HCT116 (cell line): ENCODE measurements at regions not wholly inside any gene's neighbourhood (a gene's known extent, or its start where the extent isn't known, plus 50 kb on each side); places are given as distances from the start of the nearest gene placed in this dataset.

Source experiments
- ATAC-seq: fragments of 200-7000 bp; cut with Tn5 transposase; 2 replicates; pipeline ENCODE4 v1.9.1; 2020; ENCODE audit warnings: mild to moderate bottlenecking, moderate library complexity
- BruUV-seq: library from RNA; stranded (reverse); fragments of 400-500 nt; replicated peaks from 2 replicates; lab custom pipeline; 2021; lab: Mats Ljungman, UMichigan
- CTCF ChIA-PET: fragments of 300-600 bp; sonication (Branson Sonifier 250); formaldehyde crosslinking; loops from one replicate; lab custom pipeline; 2021; ENCODE audit warnings: antibody characterized with exemption; lab: Charles Lee
- POLR2A ChIA-PET: fragments of 300-600, 350-600 bp; sonication (Branson Sonifier 250); formaldehyde crosslinking; loops from one replicate; lab custom pipeline; 2021; ENCODE audit warnings: antibody characterized with exemption; lab: Charles Lee
- RAD21 ChIA-PET, 2 experiments: fragments of 300-600 bp; sonication (Branson Sonifier 250); formaldehyde crosslinking; loops; one replicate each; lab custom pipeline; 2023; ENCODE audit warnings: low total read pairs in 2 of 2; ENCODE audit not compliant: uncharacterized antibody in 2 of 2, unreplicated experiment in 2 of 2, low non-redundant PET in 1 of 2; lab: Charles Lee
- DNase-seq: peaks from one replicate; pipeline ENCODE4 v3.0.0-alpha.2; 2010; ENCODE audit warnings: low read depth, low spot score
- H2AFZ ChIP-seq: fragments of 200-600 bp; shearing (Covaris generic), sonication (generic); 2 replicates; pipeline ENCODE4 v1.6.1; 2017; ENCODE audit warnings: low read depth, mixed run types, mixed read lengths, antibody characterized with exemption, low read length; ENCODE audit not compliant: poor library complexity, severe bottlenecking
- H3K27ac ChIP-seq: 2 replicates; pipeline ENCODE4 v1.5.1; 2012; ENCODE audit warnings: low read depth, low read length
- H3K27me3 ChIP-seq: fragments of 200-600 bp; sonication (generic); 2 replicates; pipeline ENCODE4 v1.6.1; 2016; ENCODE audit warnings: mixed run types, low read length, mixed read lengths; ENCODE audit not compliant: insufficient read depth
- H3K36me3 ChIP-seq, 2 experiments: fragments of 200-500 bp in 1 of 2; fragments of 200-600 bp in 1 of 2; sonication (Bioruptor generic) in 1 of 2; sonication (generic) in 1 of 2; 2 replicates each; pipeline versions ENCODE4 v1.5.1 to v1.6.1; 2014 to 2016; ENCODE audit warnings: low read length in 2 of 2, inconsistent platforms in 1 of 2, mixed read lengths in 1 of 2, mixed run types in 1 of 2; ENCODE audit not compliant: insufficient read depth in 2 of 2, control insufficient read depth in 1 of 2
- H3K4me1 ChIP-seq, 2 experiments: fragments of 200-600 bp in 1 of 2; sonication (generic) in 1 of 2; 2 replicates each; pipeline versions ENCODE4 v1.5.1 to v1.6.1; 2012 to 2017; ENCODE audit warnings: low read length in 2 of 2, inconsistent platforms in 1 of 2, mild to moderate bottlenecking in 1 of 2, mixed read lengths in 1 of 2, mixed run types in 1 of 2, moderate library complexity in 1 of 2; ENCODE audit not compliant: insufficient read depth in 2 of 2, control insufficient read depth in 1 of 2
- H3K4me2 ChIP-seq: fragments of 200-600 bp; sonication (generic); 2 replicates; pipeline ENCODE4 v1.6.1; 2017; ENCODE audit warnings: mixed run types, low read length, mixed read lengths
- H3K4me3 ChIP-seq, 2 experiments: fragments of 200-600 bp in 1 of 2; sonication (generic) in 1 of 2; replicated peaks in 1 of 2; 2 replicates each; pipeline ENCODE4 v1.5.1; 2011 to 2016; ENCODE audit warnings: low read length in 2 of 2, control low read depth in 1 of 2, low read depth in 1 of 2, mild to moderate bottlenecking in 1 of 2, mixed read lengths in 1 of 2, mixed run types in 1 of 2
- H3K79me2 ChIP-seq: fragments of 200-600 bp; sonication (generic); 2 replicates; pipeline ENCODE4 v1.6.1; 2017; ENCODE audit warnings: mild to moderate bottlenecking, mixed run types, low read length, moderate library complexity, mixed read lengths; ENCODE audit not compliant: insufficient read depth
- H3K9ac ChIP-seq: fragments of 200-600 bp; sonication (generic); 2 replicates; pipeline ENCODE4 v1.6.1; 2016; ENCODE audit warnings: low read length, mixed read lengths
- H3K9me2 ChIP-seq: fragments of 200-600 bp; sonication (generic), shearing (Covaris generic); 2 replicates; pipeline ENCODE4 v1.6.1; 2017; ENCODE audit warnings: mixed run types, mild to moderate bottlenecking, moderate library complexity; ENCODE audit not compliant: insufficient read depth
- H3K9me3 ChIP-seq, 2 experiments: fragments of 200-500 bp in 1 of 2; fragments of 200-600 bp in 1 of 2; sonication (Bioruptor generic) in 1 of 2; sonication (generic) in 1 of 2; 2 replicates each; pipeline ENCODE4 v1.6.1; 2014 to 2017; ENCODE audit warnings: low read length in 2 of 2, mixed read lengths in 2 of 2, inconsistent platforms in 1 of 2, low read depth in 1 of 2, mild to moderate bottlenecking in 1 of 2, mixed run types in 1 of 2, moderate library complexity in 1 of 2; ENCODE audit not compliant: control insufficient read depth in 1 of 2, insufficient read depth in 1 of 2
- H4K20me1 ChIP-seq: fragments of 200-600 bp; sonication (generic), shearing (Covaris generic); 2 replicates; pipeline ENCODE4 v1.6.1; 2017; ENCODE audit warnings: mixed run types, mild to moderate bottlenecking, moderate library complexity; ENCODE audit not compliant: insufficient read depth
- EZH2phosphoT487 ChIP-seq: fragments of 200-600 bp; IDR thresholded peaks from 2 replicates; pipeline ENCODE4 v1.6.1; 2018; ENCODE audit warnings: antibody characterized with exemption, borderline replicate concordance
- RAD21 ChIP-seq: IDR thresholded peaks from 2 replicates; pipeline ENCODE4 v1.6.1; 2012; ENCODE audit warnings: low read depth, mild to moderate bottlenecking
- YY1 ChIP-seq: IDR thresholded peaks from 2 replicates; pipeline ENCODE4 v1.6.1; 2011; ENCODE audit warnings: low read length, low read depth, moderate library complexity, mild to moderate bottlenecking; ENCODE audit not compliant: insufficient replicate concordance; ENCODE audit errors: extremely low read depth
- ZFX ChIP-seq: fragments of 450-650 bp; IDR thresholded peaks from 2 replicates; pipeline ENCODE4 v1.6.1; 2017
- intact Hi-C: fragments of 100-400 bp; cut with micrococcal nuclease; formaldehyde crosslinking; loops from 2 replicates; pipeline ENCODE4 v1.10.0; 2022

- Histone ChIP-seq H3K9me2 (no peaks in the 10 kb centered on the region), H3K79me2 (no peaks in the 10 kb centered on the region), H3K36me3 (no peaks in the 10 kb centered on the region), H4K20me1 (no peaks in the 10 kb centered on the region), H3K27ac (no peak overlapping the region), H3K4me3 (no peak overlapping the region), H3K4me1 (no peaks in the 10 kb centered on the region), H3K9me3 (no peaks in the 10 kb centered on the region), H3K9ac (no peak overlapping the region), H2AFZ (no peak overlapping the region)
- DNase-seq (no peak), ATAC-seq (no peak)
- CTCF ChIA-PET: no interaction called here
- TF ChIP-seq ZFX (no peak), RAD21 (no peak)
- TF ChIP-seq, all 23 proteins: peak for 0
- intact Hi-C loops: no loop called here
- Histone ChIP-seq H3K4me2 (no peak overlapping the region), H3K27me3 (no peaks in the 10 kb centered on the region)
- RAD21 ChIA-PET: no interaction called here
- BruUV-seq: no TSS peak
- POLR2A ChIA-PET: no interaction called here
These were observed 65.9 kb downstream of the TMEM174 start for GRCh38 chr5:73238873-73239272.

- intact Hi-C loops: no loop called here
- BruUV-seq: no TSS peak
- Histone ChIP-seq H3K4me1 (no peaks in the 10 kb centered on the region), H4K20me1 (no peaks in the 10 kb centered on the region), H3K4me3 (no peak overlapping the region), H3K27me3 (no peaks in the 10 kb centered on the region), H3K4me2 (no peak overlapping the region), H3K9me2 (no peaks in the 10 kb centered on the region), H3K27ac (no peak overlapping the region), H2AFZ (no peak overlapping the region), H3K36me3 (no peaks in the 10 kb centered on the region), H3K79me2 (no peaks in the 10 kb centered on the region), H3K9ac (no peak overlapping the region), H3K9me3 (no peaks in the 10 kb centered on the region)
- ChIA-PET CTCF (interaction anchor here (1.0 kb wide), 1 partner anchor 20 kb away, joined by 3 read pairs; no protein-coding TSS in a partner anchor), RAD21 (no interaction called here), POLR2A (no interaction called here)
- DNase-seq (no peak), ATAC-seq (no peak)
- TF ChIP-seq YY1: no peak
- TF ChIP-seq EZH2phosphoT487: no peak
These were observed 63.6 kb downstream of the TMEM174 start for GRCh38 chr5:73236541-73237128.
